ENCODE measurements at regions not wholly inside any gene's neighbourhood (a gene's known extent, or its start where the extent isn't known, plus 50 kb on each side); places are given as distances from the start of the nearest gene placed in this dataset.
"Not testable (repeated sequence)": the region's sequence is repeated elsewhere in the genome, so short reads cannot be mapped to it uniquely, and the experiment has no call there.

- H3K27me3 ChIP-seq (ENCODE audit: control insufficient read depth, insufficient read depth, low read length): no peaks in the 10 kb centered on the region
- no peaks in the 10 kb centered on the region for H3K36me3 ChIP-seq (ENCODE audit: control insufficient read depth, insufficient read depth, low read length)
- H3K4me1 ChIP-seq (ENCODE audit: control insufficient read depth, insufficient read depth, low read length): no peaks in the 10 kb centered on the region
- H3K4me3 ChIP-seq (ENCODE audit: low read length): no peak overlapping the region
- no peak overlapping the region for H3K9ac ChIP-seq (ENCODE audit: low read length)
- no peak overlapping the region for H3K27ac ChIP-seq (ENCODE audit: low read depth, low read length)
Observed at GRCh38 chr18:64707052-64707451, 558.2 kb upstream of the LINC00305 start.

GRCh38 chr18:64699081-64699480, 550.2 kb upstream of the LINC00305 start:
- Histone ChIP-seq H3K27ac (ENCODE audit: low read depth, low read length) (no peak overlapping the region), H3K4me1 (ENCODE audit: control insufficient read depth, insufficient read depth, low read length) (no peaks in the 10 kb centered on the region), H3K4me3 (ENCODE audit: low read length) (no peak overlapping the region), H3K36me3 (ENCODE audit: control insufficient read depth, insufficient read depth, low read length) (no peaks in the 10 kb centered on the region), H3K27me3 (ENCODE audit: control insufficient read depth, insufficient read depth, low read length) (no peaks in the 10 kb centered on the region), H3K9ac (ENCODE audit: low read length) (no peak overlapping the region)

GRCh38 chr18:64695851-64696553, 547.1 kb upstream of the LINC00305 start:
- no peak overlapping the region for H3K4me3 ChIP-seq (ENCODE audit: low read length)
- no peaks in the 10 kb centered on the region for H3K27me3 ChIP-seq (ENCODE audit: control insufficient read depth, insufficient read depth, low read length)
- H3K27ac ChIP-seq (ENCODE audit: low read depth, low read length): no peak overlapping the region
- H3K36me3 ChIP-seq (ENCODE audit: control insufficient read depth, insufficient read depth, low read length): no peaks in the 10 kb centered on the region
- H3K4me1 ChIP-seq (ENCODE audit: control insufficient read depth, insufficient read depth, low read length): no peaks in the 10 kb centered on the region
- no peak overlapping the region for H3K9ac ChIP-seq (ENCODE audit: low read length)

GRCh38 chr18:64693766-64694165, 544.9 kb upstream of the LINC00305 start:
- no peak overlapping the region for H3K9ac ChIP-seq (ENCODE audit: low read length)
- no peak overlapping the region for H3K4me3 ChIP-seq (ENCODE audit: low read length)
- H3K27ac ChIP-seq (ENCODE audit: low read depth, low read length): no peak overlapping the region
- H3K27me3 ChIP-seq (ENCODE audit: control insufficient read depth, insufficient read depth, low read length): no peaks in the 10 kb centered on the region
- no peaks in the 10 kb centered on the region for H3K36me3 ChIP-seq (ENCODE audit: control insufficient read depth, insufficient read depth, low read length)
- H3K4me1 ChIP-seq (ENCODE audit: control insufficient read depth, insufficient read depth, low read length): no peaks in the 10 kb centered on the region

GRCh38 chr18:64692826-64693225, 543.9 kb upstream of the LINC00305 start:
- no peak overlapping the region for H3K4me3 ChIP-seq (ENCODE audit: low read length)
- no peaks in the 10 kb centered on the region for H3K4me1 ChIP-seq (ENCODE audit: control insufficient read depth, insufficient read depth, low read length)
- no peaks in the 10 kb centered on the region for H3K36me3 ChIP-seq (ENCODE audit: control insufficient read depth, insufficient read depth, low read length)
- H3K27ac ChIP-seq (ENCODE audit: low read depth, low read length): no peak overlapping the region
- H3K9ac ChIP-seq (ENCODE audit: low read length): no peak overlapping the region
- H3K27me3 ChIP-seq (ENCODE audit: control insufficient read depth, insufficient read depth, low read length): no peaks in the 10 kb centered on the region

- Histone ChIP-seq H3K4me3 (ENCODE audit: low read length) (no peak overlapping the region), H3K4me1 (ENCODE audit: control insufficient read depth, insufficient read depth, low read length) (no peaks in the 10 kb centered on the region), H3K27me3 (ENCODE audit: control insufficient read depth, insufficient read depth, low read length) (no peaks in the 10 kb centered on the region), H3K27ac (ENCODE audit: low read depth, low read length) (no peak overlapping the region), H3K36me3 (ENCODE audit: control insufficient read depth, insufficient read depth, low read length) (no peaks in the 10 kb centered on the region), H3K9ac (ENCODE audit: low read length) (no peak overlapping the region)
Observed at GRCh38 chr18:64679121-64679520, 530.2 kb upstream of the LINC00305 start.

- H3K4me1 ChIP-seq (ENCODE audit: control insufficient read depth, insufficient read depth, low read length): no peaks in the 10 kb centered on the region
- H3K27ac ChIP-seq (ENCODE audit: low read depth, low read length): no peak overlapping the region
- H3K4me3 ChIP-seq (ENCODE audit: low read length): no peak overlapping the region
- no peaks in the 10 kb centered on the region for H3K36me3 ChIP-seq (ENCODE audit: control insufficient read depth, insufficient read depth, low read length)
- H3K27me3 ChIP-seq (ENCODE audit: control insufficient read depth, insufficient read depth, low read length): no peaks in the 10 kb centered on the region
- H3K9ac ChIP-seq (ENCODE audit: low read length): no peak overlapping the region
Observed at GRCh38 chr18:64678048-64678447, 529.2 kb upstream of the LINC00305 start.

GRCh38 chr18:64674694-64675093, 525.8 kb upstream of the LINC00305 start:
- H3K27ac ChIP-seq (ENCODE audit: low read depth, low read length): no peak overlapping the region
- no peaks in the 10 kb centered on the region for H3K27me3 ChIP-seq (ENCODE audit: control insufficient read depth, insufficient read depth, low read length)
- no peak overlapping the region for H3K4me3 ChIP-seq (ENCODE audit: low read length)
- H3K4me1 ChIP-seq (ENCODE audit: control insufficient read depth, insufficient read depth, low read length): no peaks in the 10 kb centered on the region
- no peak overlapping the region for H3K9ac ChIP-seq (ENCODE audit: low read length)
- no peaks in the 10 kb centered on the region for H3K36me3 ChIP-seq (ENCODE audit: control insufficient read depth, insufficient read depth, low read length)

- not testable (repeated sequence) for H3K4me1 ChIP-seq (ENCODE audit: control insufficient read depth, insufficient read depth, low read length); H3K27ac ChIP-seq (ENCODE audit: low read depth, low read length); H3K36me3 ChIP-seq (ENCODE audit: control insufficient read depth, insufficient read depth, low read length); H3K27me3 ChIP-seq (ENCODE audit: control insufficient read depth, insufficient read depth, low read length); H3K9ac ChIP-seq (ENCODE audit: low read length); H3K4me3 ChIP-seq (ENCODE audit: low read length)
Observed at GRCh38 chr18:64671293-64671692, 522.4 kb upstream of the LINC00305 start.

GRCh38 chr18:64668461-64668962, 519.6 kb upstream of the LINC00305 start:
- H3K9ac ChIP-seq (ENCODE audit: low read length): no peak overlapping the region
- no peaks in the 10 kb centered on the region for H3K27me3 ChIP-seq (ENCODE audit: control insufficient read depth, insufficient read depth, low read length)
- no peak overlapping the region for H3K4me3 ChIP-seq (ENCODE audit: low read length)
- no peaks in the 10 kb centered on the region for H3K4me1 ChIP-seq (ENCODE audit: control insufficient read depth, insufficient read depth, low read length)
- H3K27ac ChIP-seq (ENCODE audit: low read depth, low read length): no peak overlapping the region
- no peaks in the 10 kb centered on the region for H3K36me3 ChIP-seq (ENCODE audit: control insufficient read depth, insufficient read depth, low read length)

- Histone ChIP-seq H3K27ac (ENCODE audit: low read depth, low read length) (no peak overlapping the region), H3K36me3 (ENCODE audit: control insufficient read depth, insufficient read depth, low read length) (no peaks in the 10 kb centered on the region), H3K4me1 (ENCODE audit: control insufficient read depth, insufficient read depth, low read length) (no peaks in the 10 kb centered on the region)
Observed at GRCh38 chr18:64663086-64663485, 514.2 kb upstream of the LINC00305 start.

GRCh38 chr18:64659196-64659595, 510.3 kb upstream of the LINC00305 start:
- no peak overlapping the region for H3K27ac ChIP-seq (ENCODE audit: low read depth, low read length)
- H3K27me3 ChIP-seq (ENCODE audit: control insufficient read depth, insufficient read depth, low read length): no peaks in the 10 kb centered on the region
- H3K4me1 ChIP-seq (ENCODE audit: control insufficient read depth, insufficient read depth, low read length): no peaks in the 10 kb centered on the region
- no peaks in the 10 kb centered on the region for H3K36me3 ChIP-seq (ENCODE audit: control insufficient read depth, insufficient read depth, low read length)
- no peak overlapping the region for H3K9ac ChIP-seq (ENCODE audit: low read length)
- no peak overlapping the region for H3K4me3 ChIP-seq (ENCODE audit: low read length)

More at GRCh38 chr18:64663086-64663485, 514.2 kb upstream of the LINC00305 start:
- Histone ChIP-seq H3K9ac (ENCODE audit: low read length) (no peak overlapping the region), H3K4me3 (ENCODE audit: low read length) (no peak overlapping the region), H3K27me3 (ENCODE audit: control insufficient read depth, insufficient read depth, low read length) (no peaks in the 10 kb centered on the region)

- Histone ChIP-seq H3K36me3 (ENCODE audit: control insufficient read depth, insufficient read depth, low read length) (no peaks in the 10 kb centered on the region), H3K27ac (ENCODE audit: low read depth, low read length) (no peak overlapping the region), H3K4me1 (ENCODE audit: control insufficient read depth, insufficient read depth, low read length) (no peaks in the 10 kb centered on the region), H3K4me3 (ENCODE audit: low read length) (no peak overlapping the region), H3K27me3 (ENCODE audit: control insufficient read depth, insufficient read depth, low read length) (no peaks in the 10 kb centered on the region), H3K9ac (ENCODE audit: low read length) (no peak overlapping the region)
Observed at GRCh38 chr18:64653068-64653467, 504.2 kb upstream of the LINC00305 start.
